Hepatocyte (in vitro differentiated cells): ENCODE measurements at regions not wholly inside any gene's neighbourhood (a gene's known extent, or its start where the extent isn't known, plus 50 kb on each side); places are given as distances from the start of the nearest gene placed in this dataset.

ENCODE experiments used
- DNase-seq: peaks from one replicate; pipeline ENCODE4 v3.0.0-alpha.2; 2016; ENCODE audit warnings: low spot score
- H2AFZ ChIP-seq: fragments of 200-600 bp; sonication (generic); 2 replicates; pipeline ENCODE4 v1.6.0; 2016; ENCODE audit warnings: antibody characterized with exemption, mild to moderate bottlenecking
- H3K27ac ChIP-seq: fragments of 200-600 bp; sonication (generic); 2 replicates; pipeline ENCODE4 v1.5.1; 2016; ENCODE audit warnings: mild to moderate bottlenecking
- H3K27me3 ChIP-seq: fragments of 200-600 bp; sonication (generic); 2 replicates; pipeline ENCODE4 v1.6.1; 2016
- H3K36me3 ChIP-seq: fragments of 200-600 bp; sonication (generic); replicated peaks from 2 replicates; pipeline ENCODE4 v1.5.1; 2016; ENCODE audit warnings: low read depth; ENCODE audit not compliant: insufficient read depth
- H3K4me1 ChIP-seq: fragments of 200-600 bp; sonication (generic); 2 replicates; pipeline ENCODE4 v1.5.1; 2016; ENCODE audit warnings: mild to moderate bottlenecking, moderate library complexity; ENCODE audit not compliant: insufficient read depth
- H3K4me2 ChIP-seq: fragments of 200-600 bp; sonication (generic); 2 replicates; pipeline ENCODE4 v1.6.0; 2016
- H3K4me3 ChIP-seq: fragments of 200-600 bp; sonication (generic); 2 replicates; pipeline ENCODE4 v1.5.1; 2016; ENCODE audit warnings: mild to moderate bottlenecking
- H3K79me2 ChIP-seq: fragments of 200-600 bp; sonication (generic); 2 replicates; pipeline ENCODE4 v1.6.0; 2017; ENCODE audit warnings: mild to moderate bottlenecking
- H3K9me2 ChIP-seq: fragments of 200-600 bp; sonication (generic); replicated peaks from 2 replicates; pipeline ENCODE4 v1.6.0; 2017; ENCODE audit warnings: mild to moderate bottlenecking; ENCODE audit not compliant: insufficient read depth
- H3K9me3 ChIP-seq: fragments of 200-600 bp; sonication (generic); 2 replicates; pipeline ENCODE4 v1.5.1; 2016; ENCODE audit warnings: low read depth, mild to moderate bottlenecking
- H4K20me1 ChIP-seq: fragments of 200-600 bp; sonication (generic); 2 replicates; pipeline ENCODE4 v1.6.0; 2016; ENCODE audit warnings: mild to moderate bottlenecking; ENCODE audit not compliant: insufficient read depth, poor library complexity, severe bottlenecking
- CTCF ChIP-seq: fragments of 200-600 bp; sonication (generic); IDR thresholded peaks from 2 replicates; pipeline ENCODE4 v1.5.1; 2016; ENCODE audit warnings: antibody characterized with exemption, mild to moderate bottlenecking; ENCODE audit not compliant: poor library complexity
- EZH2 ChIP-seq: fragments of 200-600 bp; sonication (generic); IDR thresholded peaks from 2 replicates; pipeline ENCODE4 v1.6.1; 2016; ENCODE audit warnings: antibody characterized with exemption, mild to moderate bottlenecking, borderline replicate concordance
- EZH2phosphoT487 ChIP-seq: fragments of 200-600 bp; sonication (generic); IDR thresholded peaks from one replicate; pipeline ENCODE4 v1.6.1; 2018; ENCODE audit warnings: antibody characterized with exemption, mild to moderate bottlenecking, low read depth, moderate library complexity; ENCODE audit not compliant: unreplicated experiment, severe bottlenecking
- WGBS: methylation state at CpG from one replicate; pipeline ENCODE4 v1.1.6; 2016; ENCODE audit warnings: low lambda C conversion rate; ENCODE audit errors: missing lambda C conversion rate; 5-methylcytosine and 5-hydroxymethylcytosine counted together

DNA sequence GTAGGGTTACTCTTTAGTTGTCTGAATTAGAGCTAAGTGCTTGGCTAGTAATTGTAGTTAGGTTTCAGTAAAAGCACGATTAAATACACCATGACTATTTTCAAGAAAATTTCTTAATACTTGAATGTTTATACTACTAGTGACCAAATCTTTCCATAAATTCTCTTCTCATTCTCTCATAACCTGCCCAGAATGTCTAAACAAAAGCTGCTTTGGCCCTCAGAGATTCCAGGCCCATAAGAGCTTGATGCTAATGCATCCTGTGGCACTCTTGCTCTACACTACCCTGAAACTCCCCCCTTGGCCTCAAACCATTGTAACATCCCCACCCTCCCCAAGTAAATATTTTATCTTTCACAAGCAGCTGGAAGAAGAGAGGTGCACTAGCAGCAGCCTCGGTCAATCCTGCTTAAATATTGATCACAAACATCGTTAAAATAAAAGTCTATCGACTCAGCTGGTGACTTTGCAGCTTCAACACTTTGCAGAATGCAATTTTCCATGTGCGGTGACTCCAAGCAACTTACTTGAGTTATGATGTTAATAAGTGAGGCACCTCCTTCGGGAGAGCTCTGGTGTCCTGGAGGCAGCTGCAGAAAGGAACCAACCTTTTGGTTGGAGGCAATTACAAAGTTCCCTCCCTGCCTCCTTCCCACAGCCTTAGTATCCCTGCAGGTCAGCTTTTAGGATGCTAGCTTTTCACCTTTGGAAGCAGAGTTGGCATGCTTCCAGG, 315.6 kb upstream of the PLXNA2 start:
- DNase-seq: no peak
- no peak overlapping the region for H3K4me3 ChIP-seq
- no peaks in the 10 kb centered on the region for H4K20me1 ChIP-seq
- H3K36me3 ChIP-seq: no peaks in the 10 kb centered on the region
- no peaks in the 10 kb centered on the region for H3K9me2 ChIP-seq
- no peaks in the 10 kb centered on the region for H3K9me3 ChIP-seq
- no peaks in the 10 kb centered on the region for H3K4me1 ChIP-seq
- H3K79me2 ChIP-seq: no peaks in the 10 kb centered on the region
- no peaks in the 10 kb centered on the region for H3K27me3 ChIP-seq
- H3K27ac ChIP-seq: no peak overlapping the region
- no peak overlapping the region for H3K4me2 ChIP-seq
- H2AFZ ChIP-seq: no peak overlapping the region
- WGBS: 81% methylated on average over 6 of the region's 6 CpGs
- TF ChIP-seq EZH2: no peak
- TF ChIP-seq CTCF: no peak
- TF ChIP-seq EZH2phosphoT487: no peak

GRCh38 chr1:208562151-208562960, 318.2 kb upstream of the PLXNA2 start:
- Histone ChIP-seq H3K27ac (no peak overlapping the region), H3K4me1 (no peaks in the 10 kb centered on the region), H3K9me2 (no peaks in the 10 kb centered on the region), H3K4me2 (no peak overlapping the region), H3K79me2 (no peaks in the 10 kb centered on the region), H3K4me3 (no peak overlapping the region), H2AFZ (no peak overlapping the region), H3K27me3 (no peaks in the 10 kb centered on the region), H4K20me1 (no peaks in the 10 kb centered on the region), H3K36me3 (no peaks in the 10 kb centered on the region), H3K9me3 (no peaks in the 10 kb centered on the region)
- 62% methylated on average over 3 of the region's 3 CpGs for WGBS
- TF ChIP-seq CTCF: no peak
- TF ChIP-seq EZH2: no peak
- no peak for TF ChIP-seq EZH2phosphoT487
- DNase-seq: no peak

DNA sequence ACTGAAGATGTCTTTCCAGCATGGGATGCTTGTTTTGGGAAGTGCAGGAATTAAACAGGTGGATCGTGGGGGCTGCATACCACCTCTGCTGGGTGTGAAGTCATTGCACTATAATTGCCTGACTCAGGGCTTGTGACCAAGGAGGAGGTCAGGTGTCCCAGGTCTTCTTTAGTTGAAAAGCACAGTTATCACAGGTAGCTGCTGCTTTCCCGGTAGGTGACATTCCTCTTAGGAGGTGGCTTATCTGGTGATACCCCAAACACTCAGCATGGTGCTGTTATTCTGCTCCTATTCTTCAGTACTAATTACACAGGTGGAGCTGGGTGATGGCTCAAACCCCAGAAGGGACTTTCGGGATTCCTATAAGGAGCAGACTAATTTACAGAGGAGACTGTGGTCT, 320.3 kb upstream of the PLXNA2 start:
- no peak for DNase-seq
- no peak overlapping the region for H3K27ac ChIP-seq
- no peaks in the 10 kb centered on the region for H4K20me1 ChIP-seq
- no peak overlapping the region for H3K4me3 ChIP-seq
- 61% methylated on average over 3 of the region's 3 CpGs for WGBS
- no peaks in the 10 kb centered on the region for H3K4me1 ChIP-seq
- no peak overlapping the region for H2AFZ ChIP-seq
- H3K9me2 ChIP-seq: no peaks in the 10 kb centered on the region
- no peaks in the 10 kb centered on the region for H3K79me2 ChIP-seq
- no peaks in the 10 kb centered on the region for H3K9me3 ChIP-seq
- no peaks in the 10 kb centered on the region for H3K36me3 ChIP-seq
- no peak overlapping the region for H3K4me2 ChIP-seq
- no peaks in the 10 kb centered on the region for H3K27me3 ChIP-seq
- no peak for TF ChIP-seq EZH2phosphoT487
- no peak for TF ChIP-seq EZH2
- no peak for TF ChIP-seq CTCF
